SK-N-MC (cell line): ENCODE measurements at regions not wholly inside any gene's neighbourhood (a gene's known extent, or its start where the extent isn't known, plus 50 kb on each side); places are given as distances from the start of the nearest gene placed in this dataset.

Source experiments
- EZH2 ChIP-seq: fragments of 200-600 bp; sonication (generic); IDR thresholded peaks from one replicate; pipeline ENCODE4 v1.6.1; 2017; ENCODE audit warnings: antibody characterized with exemption
- POLR2AphosphoS5 ChIP-seq: IDR thresholded peaks from 2 replicates; pipeline ENCODE4 v1.6.1; 2012; ENCODE audit warnings: mild to moderate bottlenecking, low read depth, low read length, borderline replicate concordance

DNA sequence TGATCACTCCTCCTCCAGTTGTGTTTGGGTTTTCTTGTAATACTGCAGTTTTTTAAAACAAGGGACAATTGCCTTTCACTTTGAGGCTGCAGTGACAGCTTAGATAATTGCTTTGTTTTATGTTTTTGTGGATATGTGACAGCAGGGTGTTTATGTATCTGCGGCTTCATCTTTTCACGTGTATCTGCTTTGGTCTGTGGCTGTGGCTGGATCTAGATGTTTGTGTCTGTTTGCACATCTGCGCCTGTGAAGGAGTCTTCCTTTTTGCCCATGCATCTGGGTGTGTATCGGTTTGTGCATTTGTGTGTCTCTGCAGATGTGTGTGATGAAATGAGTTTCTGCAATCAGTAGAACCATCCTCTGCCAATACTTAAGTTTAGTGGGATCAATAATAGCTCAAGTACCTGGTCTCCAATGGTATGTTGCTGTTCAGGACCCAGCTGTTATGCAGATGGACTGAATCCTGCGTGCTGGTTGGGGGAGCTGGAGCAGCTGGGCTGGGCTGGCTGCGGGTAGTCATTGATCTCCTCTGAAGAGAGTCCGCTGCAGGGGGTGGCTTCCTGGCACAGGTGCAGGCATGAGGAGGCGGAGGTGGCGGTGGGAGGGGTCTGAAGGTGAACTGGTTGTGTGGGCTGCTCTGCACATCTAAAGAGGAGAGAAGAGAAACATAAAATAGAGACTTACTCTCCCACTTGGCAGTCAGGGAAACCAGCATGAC lies 390.3 kb downstream of the SH2D1A start:
- TF ChIP-seq EZH2 (no peak), POLR2AphosphoS5 (no peak)
